Thyroid gland (tissue), 4 donors: ENCODE measurements at regions not wholly inside any gene's neighbourhood (a gene's known extent, or its start where the extent isn't known, plus 50 kb on each side); places are given as distances from the start of the nearest gene placed in this dataset.

Experiments used
- CTCF ChIP-seq, 6 experiments: fragments of 200-600 bp in 3 of 6; fragments of 450-650 bp in 3 of 6; sonication (generic) in 3 of 6; IDR thresholded peaks; one replicate each; pipeline ENCODE4 v1.5.1; 2016 to 2019; ENCODE audit warnings: antibody characterized with exemption in 6 of 6, mild to moderate bottlenecking in 2 of 6, inconsistent platforms in 1 of 6, moderate library complexity in 1 of 6
- POLR2A ChIP-seq, 2 donors: fragments of 450-650 bp; IDR thresholded peaks; one replicate each; pipeline ENCODE4 v1.6.1; 2017; ENCODE audit warnings: antibody characterized with exemption in 2 of 2, mild to moderate bottlenecking in 2 of 2, moderate library complexity in 1 of 2

GRCh38 chr18:39666541-39666940, 2100.9 kb upstream of the CELF4 start:
- no peak for TF ChIP-seq CTCF (IDR thresholded peaks at IDR 0.05)
- no peak for TF ChIP-seq POLR2A (IDR thresholded peaks at IDR 0.05)
